HTR-8/SVneo (cell line): ENCODE measurements at regions not wholly inside any gene's neighbourhood (a gene's known extent, or its start where the extent isn't known, plus 50 kb on each side); places are given as distances from the start of the nearest gene placed in this dataset.
"Not testable (repeated sequence)": the region's sequence is repeated elsewhere in the genome, so short reads cannot be mapped to it uniquely, and the experiment has no call there.

Experiments
- DNase-seq: peaks from one replicate; pipeline ENCODE4 v3.0.0; 2011; ENCODE audit warnings: low spot score, mixed read lengths; ENCODE audit not compliant: insufficient read length
- FAIRE-seq: peaks from 2 replicates; lab custom pipeline; 2011; peaks lifted over from hg19 to GRCh38; lab: Jason Lieb, UNC

GRCh38 chr4:189589201-189589600 is 351.5 kb upstream of the FRG1 start:
- not testable (repeated sequence) for FAIRE-seq, DNase-seq

DNA sequence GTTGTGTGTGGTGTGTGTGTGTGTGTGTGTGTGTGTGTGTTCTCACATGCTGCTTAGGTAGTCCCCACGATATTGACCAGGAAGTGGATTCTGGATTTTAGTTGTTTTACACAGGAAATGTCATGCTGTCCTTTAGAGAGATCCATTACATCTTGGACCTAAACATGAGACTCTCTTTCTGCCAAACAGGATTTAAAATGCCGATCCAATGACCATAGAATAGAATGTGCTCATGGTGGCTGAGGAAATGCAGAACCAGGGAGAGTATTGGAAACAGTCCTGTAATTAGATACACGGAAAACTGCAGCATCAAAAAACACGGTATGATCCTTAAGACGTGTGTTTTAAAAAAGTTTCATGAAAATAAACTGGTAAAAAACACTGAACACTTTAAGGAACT is 347.8 kb upstream of the FRG1 start:
- DNase-seq (no peak), FAIRE-seq (no peak)

GRCh38 chr4:189597341-189597740 is 343.3 kb upstream of the FRG1 start:
- no peak for FAIRE-seq
- DNase-seq, result no peak

DNA sequence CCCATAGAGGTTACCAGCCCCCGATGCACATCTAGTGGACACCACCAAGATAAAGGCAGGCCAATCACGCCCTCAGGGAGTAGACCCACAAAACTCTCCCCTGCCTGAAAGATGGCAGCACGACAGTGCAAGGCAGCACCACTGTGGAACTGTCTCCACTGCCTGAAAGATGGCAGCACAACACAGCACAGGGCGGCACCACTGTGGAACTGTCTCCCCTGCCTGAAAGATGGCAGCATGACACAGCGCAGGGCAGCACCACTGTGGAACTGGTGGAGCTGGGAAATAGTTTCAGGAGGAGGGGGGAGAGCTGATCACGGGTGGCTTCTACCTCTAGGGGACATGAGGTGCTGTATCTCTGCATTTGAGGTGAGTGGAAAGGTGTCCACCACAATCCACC is 340.4 kb upstream of the FRG1 start:
- FAIRE-seq, result peak; percentile 42

GRCh38 chr4:189600718-189601435 is 339.8 kb upstream of the FRG1 start:
- FAIRE-seq (no peak), DNase-seq (no peak)

More for the DNA sequence above, 340.4 kb upstream of the FRG1 start:
- DNase-seq, result no peak

DNA sequence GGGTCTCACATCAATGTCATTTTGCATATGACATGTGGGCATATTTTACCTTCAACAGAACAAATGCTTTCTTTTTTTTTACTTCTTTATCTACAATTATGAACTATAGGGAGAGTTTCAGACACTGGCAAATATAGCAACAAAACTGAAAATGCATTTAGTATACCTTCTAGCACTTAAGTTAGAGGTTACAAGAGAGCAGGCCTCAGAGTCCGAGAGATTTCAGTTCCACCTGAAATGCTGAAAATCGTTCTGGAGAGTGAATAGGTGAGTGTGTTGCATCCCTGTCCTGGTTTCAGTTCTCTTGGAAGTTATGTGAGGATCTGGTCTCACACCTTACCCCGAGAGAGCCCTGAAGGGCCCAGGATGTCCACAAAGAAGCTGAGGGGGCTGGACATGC is 337.8 kb upstream of the FRG1 start:
- DNase-seq, FAIRE-seq: not testable (repeated sequence)

DNA sequence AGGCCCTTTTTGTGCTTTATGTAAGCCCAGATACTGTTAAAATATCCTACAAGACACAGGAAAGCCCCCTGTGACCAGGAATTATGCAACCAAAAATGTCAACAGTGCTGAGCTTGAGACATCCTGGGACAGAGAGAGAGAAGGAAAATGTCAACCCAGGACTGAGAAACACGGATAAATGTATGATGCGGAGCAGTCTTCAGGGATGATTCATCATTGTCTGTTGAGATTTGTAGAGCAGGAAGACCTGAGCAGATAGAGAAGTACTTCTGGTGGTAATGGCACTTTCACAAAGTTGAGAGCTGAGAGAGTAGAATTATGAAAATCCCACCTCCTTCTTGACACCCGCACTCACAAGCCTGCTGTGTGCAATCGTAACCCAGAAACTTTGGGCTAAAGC is 330.1 kb upstream of the FRG1 start:
- FAIRE-seq, DNase-seq: not testable (repeated sequence)

GRCh38 chr4:189613207-189613606 is 327.5 kb upstream of the FRG1 start:
- no peak for DNase-seq
- no peak for FAIRE-seq

DNA sequence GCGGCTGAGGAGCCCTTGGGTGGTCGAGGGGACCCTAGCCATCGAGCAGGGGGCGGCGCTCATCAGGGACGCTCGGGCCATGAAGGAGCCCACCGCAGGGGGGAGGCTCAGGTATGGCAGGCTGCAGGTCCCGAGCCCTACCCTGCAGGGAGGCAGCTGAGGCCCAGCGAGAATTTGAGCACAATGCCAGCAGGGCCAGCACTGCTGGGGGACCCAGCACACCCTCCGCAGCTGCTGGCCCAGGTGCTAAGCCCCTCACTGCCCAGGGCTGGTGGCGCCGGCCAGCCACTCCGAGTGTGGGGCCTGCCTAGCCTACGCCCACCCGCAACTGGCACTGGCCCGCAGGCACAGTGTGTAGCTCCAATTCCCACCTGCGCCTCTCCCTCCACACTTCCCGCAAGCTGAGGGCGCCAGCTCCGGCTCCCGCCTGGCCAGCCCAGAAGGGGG is 325.4 kb upstream of the FRG1 start:
- DNase-seq, result no peak
- no peak for FAIRE-seq

GRCh38 chr4:189617741-189618140 is 322.9 kb upstream of the FRG1 start:
- FAIRE-seq, result not testable (repeated sequence)

DNA sequence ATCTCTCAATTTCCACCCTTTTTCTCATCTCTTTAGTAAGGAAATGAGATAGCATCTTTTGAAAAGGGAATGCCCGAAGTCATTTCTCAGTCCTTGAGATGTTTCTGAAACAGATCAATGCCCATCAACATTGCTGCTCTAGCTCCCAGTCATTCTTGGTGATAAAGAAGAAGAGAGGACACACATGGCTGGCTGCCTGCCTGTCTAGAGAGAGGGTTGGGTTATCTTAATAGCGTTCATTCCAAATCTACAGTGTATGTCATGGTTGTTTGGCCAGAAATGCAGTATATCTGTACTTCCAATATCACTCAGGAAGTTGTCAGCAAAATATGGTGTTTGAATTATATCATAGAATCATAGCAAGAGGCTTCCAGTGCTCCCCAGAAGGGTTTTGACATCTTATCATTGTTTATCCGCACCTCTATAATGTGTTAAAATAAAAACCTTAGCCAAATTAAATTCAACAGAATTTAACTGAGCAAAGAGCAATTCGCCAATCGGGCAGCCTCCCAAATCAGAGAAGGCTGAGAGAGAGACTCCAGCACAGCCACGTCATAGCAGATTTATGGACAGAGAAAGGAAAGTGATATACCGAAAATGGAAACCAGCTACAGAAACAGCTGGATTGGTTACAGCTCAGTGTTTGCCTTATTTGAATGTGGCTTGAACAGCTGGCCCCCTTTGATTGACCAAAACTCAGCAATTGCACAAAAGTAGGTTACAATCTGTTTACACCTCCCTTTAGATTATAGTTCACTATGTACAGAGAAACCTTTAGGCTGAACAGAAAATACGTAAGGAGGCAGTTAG is 321.0 kb upstream of the FRG1 start:
- not testable (repeated sequence) for FAIRE-seq, DNase-seq

More at GRCh38 chr4:189617741-189618140, 322.9 kb upstream of the FRG1 start:
- DNase-seq, result not testable (repeated sequence)

DNA sequence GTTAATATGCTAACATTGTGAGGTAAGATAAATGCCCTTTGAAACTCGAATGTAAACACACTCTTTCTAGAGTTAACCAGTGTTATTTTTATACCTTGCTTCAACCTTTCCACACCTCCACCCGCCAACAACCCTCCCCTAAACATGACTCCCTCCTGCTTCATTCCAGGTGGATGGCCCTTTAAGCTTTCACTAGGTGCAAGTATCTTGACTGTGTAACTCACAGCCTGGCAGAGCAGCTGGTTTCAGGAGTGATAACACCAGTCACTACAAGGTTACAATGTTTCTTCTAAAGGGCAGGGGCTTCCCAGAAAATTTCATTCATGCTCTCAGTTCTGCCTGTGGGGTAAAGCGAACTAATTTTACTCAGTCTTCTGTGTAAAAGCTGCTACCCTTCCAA is 318.1 kb upstream of the FRG1 start:
- DNase-seq, FAIRE-seq: not testable (repeated sequence)

GRCh38 chr4:189627041-189627440 is 313.6 kb upstream of the FRG1 start:
- not testable (repeated sequence) for FAIRE-seq

DNA sequence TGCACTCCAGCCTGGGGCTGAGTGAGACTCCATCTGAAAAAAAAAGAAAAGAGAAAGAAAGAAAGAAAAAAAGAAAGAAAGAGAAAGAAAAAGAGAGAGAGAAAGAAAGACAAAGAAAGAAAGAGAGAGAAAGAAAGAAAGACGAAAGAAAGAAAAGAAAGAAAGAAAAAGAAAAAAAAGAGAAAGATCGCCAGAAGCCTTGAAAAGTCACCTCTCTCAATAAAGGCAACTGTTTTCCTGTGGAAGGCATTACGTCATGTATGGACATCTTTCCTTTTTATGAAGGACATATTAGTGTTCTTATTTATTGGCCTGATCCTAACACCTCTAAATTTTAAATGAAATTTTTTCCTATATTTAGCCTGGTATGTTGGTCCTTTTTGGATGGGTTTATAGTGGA is 310.9 kb upstream of the FRG1 start:
- not testable (repeated sequence) for FAIRE-seq, DNase-seq

More at GRCh38 chr4:189627041-189627440, 313.6 kb upstream of the FRG1 start:
- DNase-seq, result not testable (repeated sequence)

GRCh38 chr4:189630913-189631567 is 309.6 kb upstream of the FRG1 start:
- DNase-seq, FAIRE-seq: not testable (repeated sequence)

DNA sequence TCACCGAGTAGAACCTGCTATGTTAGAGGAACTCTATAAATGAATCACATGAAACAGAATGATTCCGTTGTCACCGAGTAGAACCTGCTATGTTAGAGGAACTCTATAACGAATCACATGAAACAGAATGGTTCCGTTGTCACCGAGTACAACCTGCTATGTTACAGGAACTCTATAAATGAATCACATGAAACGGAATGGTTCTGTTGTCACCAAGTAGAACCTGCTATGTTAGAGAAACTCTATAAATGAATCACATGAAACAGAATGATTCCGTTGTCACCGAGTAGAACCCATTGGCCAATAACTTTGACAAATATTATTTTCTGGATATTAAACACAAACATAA is 309.1 kb upstream of the FRG1 start:
- not testable (repeated sequence) for FAIRE-seq

GRCh38 chr4:189650436-189650835 is 290.2 kb upstream of the FRG1 start:
- not testable (repeated sequence) for FAIRE-seq, DNase-seq

More for the DNA sequence above, 309.1 kb upstream of the FRG1 start:
- not testable (repeated sequence) for DNase-seq

DNA sequence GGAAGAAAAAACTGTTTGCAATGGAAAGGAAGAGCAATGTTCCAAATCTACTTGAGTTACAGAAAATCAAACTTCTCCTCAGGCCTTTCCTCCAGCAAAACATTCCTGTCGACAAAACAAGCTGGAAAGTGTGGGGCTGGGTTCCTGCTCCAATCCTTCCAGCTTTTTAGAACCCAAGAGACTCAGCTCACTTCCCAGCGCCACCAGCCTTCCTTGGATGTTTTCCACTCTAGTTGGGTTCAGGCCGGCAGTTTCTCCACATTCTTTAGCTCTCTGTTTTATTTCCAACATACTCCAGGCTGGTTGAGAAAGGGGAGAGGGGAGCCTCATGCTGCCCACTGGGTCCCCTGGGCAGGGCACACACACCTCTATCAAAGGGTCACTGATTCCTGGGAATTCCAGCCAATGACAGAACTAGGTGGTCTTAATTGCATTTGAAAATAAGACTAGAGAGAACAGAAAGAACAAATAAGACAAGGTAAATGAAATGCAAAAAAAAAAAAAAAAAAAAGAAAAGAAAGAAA is 287.5 kb upstream of the FRG1 start:
- FAIRE-seq, DNase-seq: not testable (repeated sequence)

DNA sequence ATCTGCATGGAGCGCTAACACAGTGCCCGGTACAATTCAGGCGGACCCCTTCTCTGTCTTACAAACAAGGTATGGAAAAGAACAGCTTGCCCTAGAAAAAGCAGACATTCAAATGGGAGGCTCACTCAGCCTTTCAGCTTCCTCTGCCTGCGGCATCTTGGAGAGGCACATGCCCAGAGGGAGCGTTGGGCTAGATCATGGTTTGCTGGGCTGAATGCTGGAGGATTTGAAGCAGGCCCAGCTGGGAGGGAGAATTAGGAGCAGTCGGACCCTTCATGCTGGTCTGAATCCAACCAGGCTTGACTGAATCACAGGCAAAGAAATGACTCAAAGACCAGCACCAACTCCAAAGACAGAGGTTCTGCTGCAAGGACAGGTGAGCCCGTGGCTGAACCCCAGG is 286.7 kb upstream of the FRG1 start:
- DNase-seq, FAIRE-seq: not testable (repeated sequence)

DNA sequence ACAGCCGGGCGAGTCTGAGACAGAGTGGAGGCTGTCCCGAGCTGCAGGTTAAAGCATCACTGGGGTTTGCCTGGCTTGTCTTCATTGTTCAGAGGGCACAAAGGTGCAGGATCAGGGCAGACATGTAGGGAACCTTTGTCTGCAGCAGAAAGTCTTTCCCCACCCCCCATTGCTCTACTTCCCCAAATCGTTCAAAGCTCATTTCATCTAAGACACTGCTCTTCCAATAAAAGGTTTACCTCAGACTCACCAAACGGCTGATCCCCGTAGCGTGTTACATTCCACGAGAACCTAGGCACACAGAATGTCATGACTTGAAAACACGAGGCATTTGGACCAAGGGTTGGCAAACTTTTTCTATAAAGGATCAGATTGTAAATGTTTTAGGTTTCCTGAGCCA is 286.3 kb upstream of the FRG1 start:
- not testable (repeated sequence) for FAIRE-seq, DNase-seq
